ENCODE measurements at regions not wholly inside any gene's neighbourhood (a gene's known extent, or its start where the extent isn't known, plus 50 kb on each side); places are given as distances from the start of the nearest gene placed in this dataset.
"Not testable (repeated sequence)": the region's sequence is repeated elsewhere in the genome, so short reads cannot be mapped to it uniquely, and the experiment has no call there.

DNA sequence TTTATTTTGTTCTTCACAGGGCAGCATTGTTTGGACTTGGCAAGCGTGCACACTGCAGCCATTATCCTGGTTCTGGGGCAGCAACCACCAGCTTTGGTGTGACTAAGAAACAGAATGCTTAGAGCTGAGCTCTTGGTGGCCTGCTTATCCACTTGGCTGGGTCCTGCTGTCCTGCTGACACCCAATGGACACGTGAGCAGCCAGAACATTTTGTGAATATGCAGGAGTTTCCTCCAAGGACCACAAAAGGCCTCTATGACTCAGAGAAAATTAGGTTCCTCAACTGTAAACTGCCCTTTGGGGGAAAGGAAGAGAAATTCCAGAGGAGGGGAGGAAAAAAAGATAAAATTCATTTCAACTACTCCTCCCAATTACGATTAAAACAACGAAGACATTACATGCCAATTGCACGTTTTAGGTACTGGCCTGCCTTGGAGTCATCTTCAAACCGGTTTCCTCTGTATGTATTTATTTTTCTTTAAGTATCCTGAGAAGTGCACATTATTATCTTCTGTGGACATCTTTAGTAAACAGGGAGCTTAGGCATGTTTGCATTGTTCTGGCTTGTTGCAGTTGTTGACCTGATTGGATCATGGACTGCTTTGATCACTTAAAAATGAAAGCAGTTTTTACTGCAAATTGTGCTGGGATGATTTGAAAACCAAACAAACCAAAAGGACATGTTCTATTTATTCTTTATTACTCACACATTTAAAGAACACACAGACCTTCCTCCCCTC is 82.3 kb upstream of the TLE4 start:
- Mint-ChIP-seq H3K27ac (no peak overlapping the region), H3K36me3 (no peaks in the 10 kb centered on the region), H3K4me1 (no peaks in the 10 kb centered on the region), H3K9me3 (peaks cover 9% of the 10 kb centered on the region), H3K4me3 (no peak overlapping the region), H3K27me3 (peaks cover 1% of the 10 kb centered on the region)

DNA sequence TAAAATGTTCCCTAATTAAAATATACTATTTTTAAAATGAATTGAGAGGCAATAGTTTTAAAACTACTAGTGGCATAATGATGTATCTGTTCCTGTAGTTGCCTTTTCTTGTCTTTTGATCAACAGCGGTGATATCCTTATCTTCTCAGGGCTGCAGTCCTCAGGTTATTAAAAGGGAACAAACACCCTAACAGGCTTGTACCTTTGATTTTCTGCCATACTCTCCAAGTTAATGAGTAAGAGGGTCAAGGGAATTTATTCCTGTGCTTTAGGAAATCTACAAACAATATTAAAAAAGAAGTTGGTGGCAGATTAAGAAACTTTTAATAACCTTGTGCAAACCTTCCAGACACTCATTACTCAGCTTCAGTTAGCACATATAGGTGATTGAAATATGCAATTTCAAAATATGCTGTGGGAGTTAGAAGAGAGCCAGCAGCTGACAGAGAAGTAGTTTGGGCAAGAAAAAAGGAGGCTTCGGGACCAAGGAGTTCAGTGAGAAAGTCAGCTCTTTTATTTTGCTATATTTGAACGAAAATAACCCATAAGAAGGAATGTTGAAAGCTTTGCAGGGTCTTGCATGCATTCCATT is 81.0 kb upstream of the TLE4 start:
- H3K4me1 Mint-ChIP-seq: no peaks in the 10 kb centered on the region
- H3K27ac Mint-ChIP-seq: no peak overlapping the region
- no peak overlapping the region for H3K4me3 Mint-ChIP-seq
- H3K36me3 Mint-ChIP-seq: no peaks in the 10 kb centered on the region
- peaks cover 1% of the 10 kb centered on the region for H3K27me3 Mint-ChIP-seq
- peaks cover 9% of the 10 kb centered on the region for H3K9me3 Mint-ChIP-seq

- peaks cover 1% of the 10 kb centered on the region for H3K27me3 Mint-ChIP-seq
- H3K4me3 Mint-ChIP-seq: no peak overlapping the region
- no peaks in the 10 kb centered on the region for H3K36me3 Mint-ChIP-seq
- H3K9me3 Mint-ChIP-seq: peaks cover 9% of the 10 kb centered on the region
- H3K27ac Mint-ChIP-seq: no peak overlapping the region
- no peaks in the 10 kb centered on the region for H3K4me1 Mint-ChIP-seq
These were observed 79.4 kb upstream of the TLE4 start for GRCh38 chr9:79492092-79493009.

GRCh38 chr9:79500196-79500864 is 71.4 kb upstream of the TLE4 start:
- not testable (repeated sequence) for H3K27me3 Mint-ChIP-seq, H3K9me3 Mint-ChIP-seq, H3K27ac Mint-ChIP-seq, H3K36me3 Mint-ChIP-seq, H3K4me3 Mint-ChIP-seq, H3K4me1 Mint-ChIP-seq

- Mint-ChIP-seq H3K36me3 (peaks cover 4% of the 10 kb centered on the region), H3K9me3 (peaks cover 5% of the 10 kb centered on the region), H3K27ac (no peak overlapping the region), H3K27me3 (no peaks in the 10 kb centered on the region), H3K4me1 (no peaks in the 10 kb centered on the region), H3K4me3 (no peak overlapping the region)
These were observed 70.2 kb upstream of the TLE4 start for GRCh38 chr9:79501546-79501945.

DNA sequence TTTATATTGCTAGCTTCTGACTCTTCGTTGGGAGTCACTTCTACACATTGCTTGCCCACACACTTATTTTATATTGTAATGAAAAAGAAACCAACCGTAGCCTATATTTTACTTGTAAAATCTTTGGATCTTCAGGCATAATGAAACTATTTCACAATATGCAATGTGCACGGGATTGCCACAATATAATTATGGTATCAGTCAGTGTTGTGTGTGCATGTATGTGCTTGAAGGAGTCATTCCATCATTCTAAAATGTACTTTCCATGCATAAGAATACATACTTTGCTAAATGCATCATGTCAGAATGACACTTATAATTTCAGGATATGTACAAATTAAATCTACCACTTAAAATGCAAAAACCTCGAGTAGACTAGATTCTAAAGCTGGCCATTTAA is 64.0 kb upstream of the TLE4 start:
- H3K9me3 Mint-ChIP-seq: no peaks in the 10 kb centered on the region
- no peaks in the 10 kb centered on the region for H3K36me3 Mint-ChIP-seq
- H3K4me1 Mint-ChIP-seq: no peaks in the 10 kb centered on the region
- no peak overlapping the region for H3K4me3 Mint-ChIP-seq
- no peak overlapping the region for H3K27ac Mint-ChIP-seq
- no peaks in the 10 kb centered on the region for H3K27me3 Mint-ChIP-seq

DNA sequence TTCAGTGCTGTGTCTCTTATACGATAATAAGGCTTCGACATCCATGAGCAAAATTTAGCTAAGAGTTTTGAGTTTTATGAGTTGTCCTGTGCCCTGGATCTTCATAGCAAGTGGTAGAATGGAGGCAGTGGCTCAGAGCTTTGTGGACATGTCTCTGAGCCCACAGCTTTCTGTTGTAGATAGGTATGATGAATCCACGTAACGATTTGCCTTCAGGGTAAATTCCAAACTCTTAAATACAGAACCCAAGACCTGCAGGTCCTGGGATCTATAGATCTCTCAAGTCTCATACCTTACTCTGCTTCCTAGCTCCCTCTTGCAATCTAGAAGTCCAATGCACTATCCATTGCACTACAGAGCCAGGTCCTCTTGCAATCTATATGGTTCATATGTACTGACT is 59.5 kb upstream of the TLE4 start:
- H3K4me3 Mint-ChIP-seq: no peak overlapping the region
- no peak overlapping the region for H3K27ac Mint-ChIP-seq
- H3K27me3 Mint-ChIP-seq: peaks cover 2% of the 10 kb centered on the region
- no peaks in the 10 kb centered on the region for H3K4me1 Mint-ChIP-seq
- peaks cover 6% of the 10 kb centered on the region for H3K9me3 Mint-ChIP-seq
- H3K36me3 Mint-ChIP-seq: no peaks in the 10 kb centered on the region

All from activated naive CD4-positive, alpha-beta T cell treated with anti-CD3 and anti-CD28 coated beads, Interleukin-2, amount 50 U/mL, for 24 hours (primary cell).